ENCODE measurements at regions not wholly inside any gene's neighbourhood (a gene's known extent, or its start where the extent isn't known, plus 50 kb on each side); places are given as distances from the start of the nearest gene placed in this dataset.

DNA sequence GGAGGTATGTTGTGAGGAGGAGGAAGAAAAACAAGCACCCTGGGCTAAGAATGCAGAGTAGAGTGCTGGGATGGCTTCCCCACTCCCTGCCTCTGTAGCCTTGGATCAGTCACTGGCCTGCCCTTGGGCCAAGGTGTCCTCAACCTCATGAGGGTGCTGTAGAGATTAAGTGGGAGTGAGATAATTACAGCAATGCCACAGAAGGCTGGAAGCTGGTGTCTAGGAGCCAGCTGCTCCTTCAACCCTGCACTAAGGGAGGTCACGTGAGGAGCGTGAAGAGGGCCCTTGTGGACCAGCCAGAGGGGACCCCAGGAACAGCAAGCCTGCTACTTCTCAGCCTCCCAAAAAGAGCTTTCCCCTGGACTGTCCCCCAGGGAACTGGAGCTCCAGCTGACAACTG is 95.2 kb downstream of the TTC32 start:
- TF ChIP-seq, protein P1, sequence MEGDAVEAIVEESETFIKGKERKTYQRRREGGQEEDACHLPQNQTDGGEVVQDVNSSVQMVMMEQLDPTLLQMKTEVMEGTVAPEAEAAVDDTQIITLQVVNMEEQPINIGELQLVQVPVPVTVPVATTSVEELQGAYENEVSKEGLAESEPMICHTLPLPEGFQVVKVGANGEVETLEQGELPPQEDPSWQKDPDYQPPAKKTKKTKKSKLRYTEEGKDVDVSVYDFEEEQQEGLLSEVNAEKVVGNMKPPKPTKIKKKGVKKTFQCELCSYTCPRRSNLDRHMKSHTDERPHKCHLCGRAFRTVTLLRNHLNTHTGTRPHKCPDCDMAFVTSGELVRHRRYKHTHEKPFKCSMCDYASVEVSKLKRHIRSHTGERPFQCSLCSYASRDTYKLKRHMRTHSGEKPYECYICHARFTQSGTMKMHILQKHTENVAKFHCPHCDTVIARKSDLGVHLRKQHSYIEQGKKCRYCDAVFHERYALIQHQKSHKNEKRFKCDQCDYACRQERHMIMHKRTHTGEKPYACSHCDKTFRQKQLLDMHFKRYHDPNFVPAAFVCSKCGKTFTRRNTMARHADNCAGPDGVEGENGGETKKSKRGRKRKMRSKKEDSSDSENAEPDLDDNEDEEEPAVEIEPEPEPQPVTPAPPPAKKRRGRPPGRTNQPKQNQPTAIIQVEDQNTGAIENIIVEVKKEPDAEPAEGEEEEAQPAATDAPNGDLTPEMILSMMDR (IDR thresholded peaks at IDR 0.05) = no peak
- TF ChIP-seq POLR2A (IDR thresholded peaks at IDR 0.05) = no peak
